ENCODE measurements at regions not wholly inside any gene's neighbourhood (a gene's known extent, or its start where the extent isn't known, plus 50 kb on each side); places are given as distances from the start of the nearest gene placed in this dataset.

GRCh38 chr22:33149611-33150010 is 91.4 kb upstream of the SYN3 start:
- TF ChIP-seq CTCF (IDR thresholded peaks at IDR 0.05 in 2 of 3, conservative IDR thresholded peaks at IDR 0.05 in 1 of 3; ENCODE audit: borderline replicate concordance in 1 of 3, insufficient read depth in 1 of 3, low read depth in 2 of 3, low read length in 2 of 3) = no peak
- no peak for TF ChIP-seq POLR2A (IDR thresholded peaks at IDR 0.05; ENCODE audit: borderline replicate concordance, extremely low read depth, insufficient read depth, insufficient read length)
